ENCODE measurements at regions not wholly inside any gene's neighbourhood (a gene's known extent, or its start where the extent isn't known, plus 50 kb on each side); places are given as distances from the start of the nearest gene placed in this dataset.

DNA sequence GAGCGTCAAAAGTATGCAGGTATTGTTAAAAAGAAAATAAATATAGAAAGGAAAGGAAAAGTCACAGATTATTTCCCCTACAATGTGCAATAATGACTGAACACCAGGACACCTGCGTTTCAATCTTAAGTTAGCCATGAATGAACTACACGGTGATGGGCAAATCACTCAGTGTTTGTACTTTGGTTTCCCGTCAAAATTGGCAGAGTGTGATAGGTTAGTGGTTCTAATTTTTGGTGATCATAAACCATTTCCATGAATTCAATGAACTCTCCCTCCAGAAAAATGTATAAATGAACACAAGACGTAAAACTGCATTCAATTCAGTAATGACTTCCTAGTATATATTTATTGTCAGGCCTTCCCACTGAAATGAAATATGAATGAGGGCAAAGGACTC lies 59.0 kb upstream of the ITGA1 start:
- TF ChIP-seq, protein P1, sequence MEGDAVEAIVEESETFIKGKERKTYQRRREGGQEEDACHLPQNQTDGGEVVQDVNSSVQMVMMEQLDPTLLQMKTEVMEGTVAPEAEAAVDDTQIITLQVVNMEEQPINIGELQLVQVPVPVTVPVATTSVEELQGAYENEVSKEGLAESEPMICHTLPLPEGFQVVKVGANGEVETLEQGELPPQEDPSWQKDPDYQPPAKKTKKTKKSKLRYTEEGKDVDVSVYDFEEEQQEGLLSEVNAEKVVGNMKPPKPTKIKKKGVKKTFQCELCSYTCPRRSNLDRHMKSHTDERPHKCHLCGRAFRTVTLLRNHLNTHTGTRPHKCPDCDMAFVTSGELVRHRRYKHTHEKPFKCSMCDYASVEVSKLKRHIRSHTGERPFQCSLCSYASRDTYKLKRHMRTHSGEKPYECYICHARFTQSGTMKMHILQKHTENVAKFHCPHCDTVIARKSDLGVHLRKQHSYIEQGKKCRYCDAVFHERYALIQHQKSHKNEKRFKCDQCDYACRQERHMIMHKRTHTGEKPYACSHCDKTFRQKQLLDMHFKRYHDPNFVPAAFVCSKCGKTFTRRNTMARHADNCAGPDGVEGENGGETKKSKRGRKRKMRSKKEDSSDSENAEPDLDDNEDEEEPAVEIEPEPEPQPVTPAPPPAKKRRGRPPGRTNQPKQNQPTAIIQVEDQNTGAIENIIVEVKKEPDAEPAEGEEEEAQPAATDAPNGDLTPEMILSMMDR (IDR thresholded peaks at IDR 0.05; ENCODE audit: poor library complexity), result no peak
- no peak for TF ChIP-seq EZH2 (IDR thresholded peaks at IDR 0.05; ENCODE audit: borderline replicate concordance)

Data from hepatocyte (in vitro differentiated cells).